ENCODE measurements at regions not wholly inside any gene's neighbourhood (a gene's known extent, or its start where the extent isn't known, plus 50 kb on each side); places are given as distances from the start of the nearest gene placed in this dataset.

GRCh38 chr10:78876449-78876848, 192.3 kb upstream of the ZMIZ1 start:
- no peak overlapping the region for H2AFZ ChIP-seq
- H3K4me2 ChIP-seq: no peak overlapping the region
- CTCF ChIA-PET: no interaction called here
- no peak for TF ChIP-seq CTCF (conservative IDR thresholded peaks at IDR 0.05)
- TF ChIP-seq EZH2 (IDR thresholded peaks at IDR 0.05; ENCODE audit: low read depth): no peak
- no peak for DNase-seq
- peaks cover 14% of the 10 kb centered on the region for H3K9me3 ChIP-seq (ENCODE audit: insufficient read depth, low read depth)
- H3K4me3 ChIP-seq: no peak overlapping the region
- no TSS peak for BruUV-seq (replicated peaks)
- H4K20me1 ChIP-seq (ENCODE audit: insufficient read depth): no peaks in the 10 kb centered on the region
- no peaks in the 10 kb centered on the region for H3K27me3 ChIP-seq (ENCODE audit: insufficient read depth, low read depth)
- no peaks in the 10 kb centered on the region for H3K4me1 ChIP-seq (replicated peaks; ENCODE audit: insufficient read depth)
- H3K27ac ChIP-seq: no peak overlapping the region
- no peaks in the 10 kb centered on the region for H3F3A ChIP-seq (ENCODE audit: insufficient read depth, low read depth)
- no peaks in the 10 kb centered on the region for H3K36me3 ChIP-seq (ENCODE audit: low read depth)
- H3K9me2 ChIP-seq (ENCODE audit: insufficient read depth): no peaks in the 10 kb centered on the region
- POLR2A ChIA-PET (ENCODE audit: unreplicated experiment): interaction anchor here (0.7 kb wide), 1 partner anchor 48 kb away, joined by 4 read pairs; no protein-coding TSS in a partner anchor
- intact Hi-C loops (cut with micrococcal nuclease; ENCODE audit: unreplicated experiment): no loop called here
- no peaks in the 10 kb centered on the region for H3K79me2 ChIP-seq (ENCODE audit: low read depth)

- no peak overlapping the region for H3K4me3 ChIP-seq
- no peaks in the 10 kb centered on the region for H3K79me2 ChIP-seq (ENCODE audit: low read depth)
- TF ChIP-seq EZH2 (IDR thresholded peaks at IDR 0.05; ENCODE audit: low read depth) (no peak), CTCF (conservative IDR thresholded peaks at IDR 0.05) (no peak)
- no peaks in the 10 kb centered on the region; the same call in 1 of the 2 replicates for H3K4me1 ChIP-seq (replicated peaks; ENCODE audit: insufficient read depth)
- H3K9me3 ChIP-seq (ENCODE audit: insufficient read depth, low read depth): peaks cover 19% of the 10 kb centered on the region
- H3K4me2 ChIP-seq: no peak overlapping the region
- no peak overlapping the region for H2AFZ ChIP-seq
- no peak overlapping the region for H3K27ac ChIP-seq
- no peaks in the 10 kb centered on the region for H3K27me3 ChIP-seq (ENCODE audit: insufficient read depth, low read depth)
- no peaks in the 10 kb centered on the region for H4K20me1 ChIP-seq (ENCODE audit: insufficient read depth)
- H3K9me2 ChIP-seq (ENCODE audit: insufficient read depth): no peaks in the 10 kb centered on the region; the same call in 1 of the 2 replicates
- H3F3A ChIP-seq (ENCODE audit: insufficient read depth, low read depth): no peaks in the 10 kb centered on the region; the same call in 1 of the 2 replicates
- ChIA-PET CTCF (no interaction called here), POLR2A (ENCODE audit: unreplicated experiment) (no interaction called here)
- DNase-seq: no peak
- intact Hi-C loops (cut with micrococcal nuclease; ENCODE audit: unreplicated experiment): no loop called here
- no TSS peak for BruUV-seq (replicated peaks)
- H3K36me3 ChIP-seq (ENCODE audit: low read depth): no peaks in the 10 kb centered on the region
Measured at GRCh38 chr10:78879621-78880020, 189.1 kb upstream of the ZMIZ1 start.

GRCh38 chr10:78886129-78886528, 182.6 kb upstream of the ZMIZ1 start:
- H3K27ac ChIP-seq: no peak overlapping the region
- H3K4me3 ChIP-seq: no peak overlapping the region
- H2AFZ ChIP-seq: no peak overlapping the region
- CTCF ChIA-PET: no interaction called here
- no peak for DNase-seq
- no TSS peak for BruUV-seq (replicated peaks)
- H3K36me3 ChIP-seq (ENCODE audit: low read depth): no peaks in the 10 kb centered on the region
- no peaks in the 10 kb centered on the region for H3K27me3 ChIP-seq (ENCODE audit: insufficient read depth, low read depth)
- POLR2A ChIA-PET (ENCODE audit: unreplicated experiment): no interaction called here
- H4K20me1 ChIP-seq (ENCODE audit: insufficient read depth): no peaks in the 10 kb centered on the region; the same call in 1 of the 2 replicates
- H3K9me3 ChIP-seq (ENCODE audit: insufficient read depth, low read depth): peaks cover 19% of the 10 kb centered on the region
- H3K4me2 ChIP-seq: no peak overlapping the region
- H3F3A ChIP-seq (ENCODE audit: insufficient read depth, low read depth): no peaks in the 10 kb centered on the region; the same call in 1 of the 2 replicates
- H3K79me2 ChIP-seq (ENCODE audit: low read depth): no peaks in the 10 kb centered on the region
- intact Hi-C loops (cut with micrococcal nuclease; ENCODE audit: unreplicated experiment): no loop called here
- H3K9me2 ChIP-seq (ENCODE audit: insufficient read depth): no peaks in the 10 kb centered on the region; the same call in 1 of the 2 replicates
- no peak for TF ChIP-seq EZH2 (IDR thresholded peaks at IDR 0.05; ENCODE audit: low read depth)
- TF ChIP-seq CTCF (conservative IDR thresholded peaks at IDR 0.05): no peak
- no peaks in the 10 kb centered on the region; the same call in 1 of the 2 replicates for H3K4me1 ChIP-seq (replicated peaks; ENCODE audit: insufficient read depth)

Data from PC-9 (cell line).